ENCODE measurements at regions not wholly inside any gene's neighbourhood (a gene's known extent, or its start where the extent isn't known, plus 50 kb on each side); places are given as distances from the start of the nearest gene placed in this dataset.

- Mint-ChIP-seq H3K9me3 (no peaks in the 10 kb centered on the region), H3K4me3 (no peak overlapping the region)
- DNase-seq = no peak
Measured at GRCh38 chr10:130834573-130834972, 476.9 kb downstream of the TCERG1L start.

DNA sequence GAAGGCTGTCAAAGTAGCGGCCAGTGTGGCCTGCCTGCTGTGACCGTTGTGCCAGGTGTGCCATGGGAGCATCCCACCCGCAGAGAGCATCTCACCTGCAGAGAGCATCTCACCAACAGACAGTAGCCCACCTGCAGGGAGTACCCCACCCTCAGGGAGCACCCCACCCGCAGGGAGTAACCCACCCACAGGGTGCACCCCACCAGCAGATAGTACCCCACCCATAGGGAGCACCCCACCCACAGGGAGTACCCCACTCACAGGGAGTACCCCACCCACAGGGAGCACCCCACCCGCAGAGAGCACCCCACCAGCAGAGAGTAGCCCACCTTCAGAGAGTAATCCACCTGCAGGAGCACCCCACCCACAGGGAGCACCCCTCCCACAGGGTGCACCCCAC lies 476.5 kb downstream of the TCERG1L start:
- H3K36me3 Mint-ChIP-seq = no peaks in the 10 kb centered on the region
- no peak for DNase-seq
- no peak overlapping the region for H3K4me3 Mint-ChIP-seq
- no peak overlapping the region for H3K27ac Mint-ChIP-seq
- no peaks in the 10 kb centered on the region for H3K4me1 Mint-ChIP-seq
- H3K27me3 Mint-ChIP-seq = no peaks in the 10 kb centered on the region
- H3K9me3 Mint-ChIP-seq = no peaks in the 10 kb centered on the region

More at GRCh38 chr10:130834573-130834972, 476.9 kb downstream of the TCERG1L start:
- Mint-ChIP-seq H3K27ac (no peak overlapping the region), H3K36me3 (no peaks in the 10 kb centered on the region), H3K4me1 (no peaks in the 10 kb centered on the region), H3K27me3 (no peaks in the 10 kb centered on the region)

- no peaks in the 10 kb centered on the region for H3K27me3 Mint-ChIP-seq
- no peak overlapping the region for H3K27ac Mint-ChIP-seq
Measured at GRCh38 chr10:130836344-130836743, 475.2 kb downstream of the TCERG1L start.

GRCh38 chr10:130843051-130843653 lies 468.4 kb downstream of the TCERG1L start:
- peaks cover 4% of the 10 kb centered on the region for H3K27me3 Mint-ChIP-seq
- H3K4me3 Mint-ChIP-seq = no peak overlapping the region
- H3K9me3 Mint-ChIP-seq = no peaks in the 10 kb centered on the region
- no peaks in the 10 kb centered on the region for H3K4me1 Mint-ChIP-seq
- DNase-seq = no peak
- H3K36me3 Mint-ChIP-seq = no peaks in the 10 kb centered on the region
- H3K27ac Mint-ChIP-seq = no peak overlapping the region

More at GRCh38 chr10:130836344-130836743, 475.2 kb downstream of the TCERG1L start:
- no peaks in the 10 kb centered on the region for H3K36me3 Mint-ChIP-seq
- no peaks in the 10 kb centered on the region for H3K9me3 Mint-ChIP-seq
- DNase-seq = no peak
- H3K4me3 Mint-ChIP-seq = no peak overlapping the region
- no peaks in the 10 kb centered on the region for H3K4me1 Mint-ChIP-seq

GRCh38 chr10:130844310-130844709 lies 467.2 kb downstream of the TCERG1L start:
- Mint-ChIP-seq H3K27me3 (peaks cover 4% of the 10 kb centered on the region), H3K27ac (no peak overlapping the region), H3K4me1 (no peaks in the 10 kb centered on the region)

DNA sequence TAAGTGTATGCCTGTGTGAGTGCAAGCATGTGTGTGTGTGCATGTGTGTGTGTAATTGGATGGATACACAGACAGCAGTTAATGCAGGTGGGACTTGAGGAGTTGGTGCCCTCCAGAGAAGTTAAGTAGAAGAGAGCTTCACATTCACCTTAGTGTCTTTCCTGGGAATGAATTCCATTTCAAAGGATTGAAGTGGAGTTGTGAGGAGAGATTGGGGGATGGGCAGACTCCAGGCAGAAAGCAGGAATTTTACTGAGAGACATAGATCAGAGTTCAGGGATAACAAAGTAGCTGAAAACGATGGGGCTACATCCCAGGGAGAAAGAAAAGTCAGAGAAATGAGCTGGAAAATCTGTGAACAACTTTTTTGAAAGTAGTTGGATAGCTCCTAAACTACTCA lies 464.4 kb downstream of the TCERG1L start:
- no peaks in the 10 kb centered on the region for H3K4me1 Mint-ChIP-seq
- no peak for DNase-seq
- H3K27me3 Mint-ChIP-seq = peaks cover 4% of the 10 kb centered on the region
- H3K4me3 Mint-ChIP-seq = no peak overlapping the region
- peaks cover 2% of the 10 kb centered on the region for H3K9me3 Mint-ChIP-seq
- no peaks in the 10 kb centered on the region for H3K36me3 Mint-ChIP-seq
- H3K27ac Mint-ChIP-seq = no peak overlapping the region

More at GRCh38 chr10:130844310-130844709, 467.2 kb downstream of the TCERG1L start:
- Mint-ChIP-seq H3K9me3 (no peaks in the 10 kb centered on the region), H3K36me3 (no peaks in the 10 kb centered on the region), H3K4me3 (no peak overlapping the region)
- DNase-seq = no peak

DNA sequence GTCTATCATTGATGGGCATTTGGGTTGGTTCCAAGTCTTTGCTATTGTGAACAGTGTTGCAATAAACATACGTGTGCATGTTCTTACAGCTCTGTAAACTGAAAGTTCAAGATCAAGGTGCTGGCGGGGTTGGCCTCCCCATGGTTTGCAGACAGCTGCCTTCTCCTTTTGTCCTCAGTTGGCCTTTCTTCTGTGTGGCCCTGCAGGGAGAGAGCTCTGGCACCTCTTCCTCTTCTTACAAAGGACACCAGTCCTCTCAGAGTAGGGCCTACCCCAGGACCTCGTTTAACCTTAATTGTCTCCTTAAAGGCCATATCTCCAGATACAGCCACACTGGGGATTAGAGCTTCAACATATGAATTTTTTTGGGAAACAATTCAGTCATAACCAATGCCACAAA lies 462.7 kb downstream of the TCERG1L start:
- no peak overlapping the region for H3K27ac Mint-ChIP-seq
- DNase-seq = no peak
- no peaks in the 10 kb centered on the region for H3K36me3 Mint-ChIP-seq
- H3K4me1 Mint-ChIP-seq = no peaks in the 10 kb centered on the region
- H3K27me3 Mint-ChIP-seq = peaks cover 4% of the 10 kb centered on the region
- H3K4me3 Mint-ChIP-seq = no peak overlapping the region
- H3K9me3 Mint-ChIP-seq = peaks cover 8% of the 10 kb centered on the region

- no peaks in the 10 kb centered on the region for H3K4me1 Mint-ChIP-seq
- H3K36me3 Mint-ChIP-seq = no peaks in the 10 kb centered on the region
Measured at GRCh38 chr10:130854151-130854550, 457.4 kb downstream of the TCERG1L start.

DNA sequence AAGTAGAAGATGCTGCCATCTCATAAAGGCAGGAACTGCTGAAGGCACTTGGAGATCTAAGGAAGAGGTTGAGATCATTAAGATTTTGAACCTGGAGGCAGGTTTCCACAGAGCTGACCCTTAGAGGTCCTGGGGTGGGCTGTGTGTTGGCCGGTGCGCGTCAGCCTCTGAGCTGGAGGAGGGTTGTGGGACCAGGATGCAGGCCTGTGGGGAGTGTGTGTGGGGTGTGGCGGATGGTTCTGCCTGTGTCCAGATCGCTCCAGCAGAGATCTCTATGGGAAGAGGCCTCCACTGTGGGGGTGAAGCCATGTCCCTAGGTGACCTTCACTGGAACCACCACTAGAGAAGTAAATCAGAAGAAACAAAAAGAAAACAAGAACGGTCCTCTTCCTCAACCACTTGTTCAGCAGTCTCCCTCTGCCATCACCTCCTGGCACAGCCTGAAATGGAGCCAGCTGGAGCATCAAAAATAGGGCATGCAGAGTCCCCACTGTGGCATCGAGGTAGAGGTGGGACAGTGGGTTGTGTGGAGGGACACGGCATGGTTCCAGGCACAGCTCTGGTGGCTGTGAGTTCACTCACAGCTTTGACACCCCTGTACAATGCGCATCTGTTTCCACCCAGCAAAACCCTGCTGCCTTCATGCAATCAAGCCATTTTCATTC lies 453.8 kb downstream of the TCERG1L start:
- DNase-seq = no peak
- peaks cover 13% of the 10 kb centered on the region for H3K9me3 Mint-ChIP-seq
- H3K27me3 Mint-ChIP-seq = no peaks in the 10 kb centered on the region
- H3K4me1 Mint-ChIP-seq = no peaks in the 10 kb centered on the region
- no peaks in the 10 kb centered on the region for H3K36me3 Mint-ChIP-seq
- no peak overlapping the region for H3K27ac Mint-ChIP-seq
- H3K4me3 Mint-ChIP-seq = no peak overlapping the region

More at GRCh38 chr10:130854151-130854550, 457.4 kb downstream of the TCERG1L start:
- no peaks in the 10 kb centered on the region for H3K27me3 Mint-ChIP-seq
- no peak overlapping the region for H3K27ac Mint-ChIP-seq
- H3K9me3 Mint-ChIP-seq = peaks cover 16% of the 10 kb centered on the region
- H3K4me3 Mint-ChIP-seq = no peak overlapping the region
- no peak for DNase-seq

DNA sequence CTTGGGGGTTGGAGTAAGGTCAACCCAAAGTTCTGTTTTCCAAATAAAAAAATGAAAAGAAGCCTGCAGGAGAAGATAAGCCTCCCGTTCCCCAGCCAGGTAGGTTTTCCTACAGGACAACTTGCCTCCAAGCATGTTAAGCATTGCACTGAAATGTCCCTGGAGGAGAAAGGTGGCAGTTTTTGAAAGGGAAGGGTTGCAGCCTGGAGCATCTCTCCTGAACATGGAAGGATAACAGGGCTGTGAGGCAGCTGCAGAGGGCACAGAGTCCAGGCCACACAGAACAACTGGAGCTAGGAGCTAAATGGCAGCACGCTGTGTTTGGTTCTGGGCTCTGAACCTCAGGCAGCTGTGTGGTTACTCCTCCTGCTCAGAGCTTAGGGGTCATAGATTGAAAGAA lies 452.9 kb downstream of the TCERG1L start:
- DNase-seq = no peak
- H3K27ac Mint-ChIP-seq = no peak overlapping the region
- H3K4me3 Mint-ChIP-seq = no peak overlapping the region
- peaks cover 8% of the 10 kb centered on the region for H3K9me3 Mint-ChIP-seq
- no peaks in the 10 kb centered on the region for H3K27me3 Mint-ChIP-seq
- H3K4me1 Mint-ChIP-seq = no peaks in the 10 kb centered on the region
- no peaks in the 10 kb centered on the region for H3K36me3 Mint-ChIP-seq

- peaks cover 4% of the 10 kb centered on the region for H3K9me3 Mint-ChIP-seq
Measured at GRCh38 chr10:130859427-130859826, 452.1 kb downstream of the TCERG1L start.

GRCh38 chr10:130862122-130862521 lies 449.4 kb downstream of the TCERG1L start:
- Mint-ChIP-seq H3K36me3 (no peaks in the 10 kb centered on the region), H3K4me3 (no peak overlapping the region), H3K27ac (no peak overlapping the region), H3K9me3 (no peaks in the 10 kb centered on the region), H3K27me3 (no peaks in the 10 kb centered on the region), H3K4me1 (no peaks in the 10 kb centered on the region)
- no peak for DNase-seq

More at GRCh38 chr10:130859427-130859826, 452.1 kb downstream of the TCERG1L start:
- H3K27me3 Mint-ChIP-seq = no peaks in the 10 kb centered on the region
- H3K4me1 Mint-ChIP-seq = no peaks in the 10 kb centered on the region
- H3K27ac Mint-ChIP-seq = no peak overlapping the region
- DNase-seq = no peak
- no peaks in the 10 kb centered on the region for H3K36me3 Mint-ChIP-seq
- no peak overlapping the region for H3K4me3 Mint-ChIP-seq

DNA sequence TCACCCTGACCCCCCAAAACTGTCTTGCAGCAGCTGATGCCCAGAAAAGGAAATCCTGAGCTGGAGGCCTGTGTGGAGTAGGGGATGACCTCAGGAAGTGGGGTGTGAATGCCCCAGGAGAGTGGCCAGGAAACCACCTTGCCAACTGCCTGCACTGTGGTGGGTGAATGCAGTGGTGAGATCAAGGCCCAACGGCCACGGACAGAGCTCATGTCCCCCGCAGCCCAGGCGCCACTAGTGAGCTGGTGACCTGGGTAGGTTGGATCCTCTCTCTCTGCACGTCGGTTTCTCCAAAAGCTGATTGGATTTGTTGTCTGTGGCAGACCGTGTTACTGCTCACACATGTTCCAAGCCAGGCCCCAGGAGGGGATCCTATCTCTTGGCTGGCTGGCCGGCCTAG lies 448.9 kb downstream of the TCERG1L start:
- DNase-seq = no peak
- Mint-ChIP-seq H3K4me3 (no peak overlapping the region), H3K27me3 (no peaks in the 10 kb centered on the region), H3K36me3 (no peaks in the 10 kb centered on the region), H3K4me1 (no peaks in the 10 kb centered on the region), H3K27ac (no peak overlapping the region), H3K9me3 (no peaks in the 10 kb centered on the region)

GRCh38 chr10:130863044-130863443 lies 448.5 kb downstream of the TCERG1L start:
- Mint-ChIP-seq H3K9me3 (no peaks in the 10 kb centered on the region), H3K4me1 (no peaks in the 10 kb centered on the region), H3K27me3 (no peaks in the 10 kb centered on the region), H3K36me3 (no peaks in the 10 kb centered on the region), H3K4me3 (no peak overlapping the region), H3K27ac (no peak overlapping the region)
- no peak for DNase-seq

DNA sequence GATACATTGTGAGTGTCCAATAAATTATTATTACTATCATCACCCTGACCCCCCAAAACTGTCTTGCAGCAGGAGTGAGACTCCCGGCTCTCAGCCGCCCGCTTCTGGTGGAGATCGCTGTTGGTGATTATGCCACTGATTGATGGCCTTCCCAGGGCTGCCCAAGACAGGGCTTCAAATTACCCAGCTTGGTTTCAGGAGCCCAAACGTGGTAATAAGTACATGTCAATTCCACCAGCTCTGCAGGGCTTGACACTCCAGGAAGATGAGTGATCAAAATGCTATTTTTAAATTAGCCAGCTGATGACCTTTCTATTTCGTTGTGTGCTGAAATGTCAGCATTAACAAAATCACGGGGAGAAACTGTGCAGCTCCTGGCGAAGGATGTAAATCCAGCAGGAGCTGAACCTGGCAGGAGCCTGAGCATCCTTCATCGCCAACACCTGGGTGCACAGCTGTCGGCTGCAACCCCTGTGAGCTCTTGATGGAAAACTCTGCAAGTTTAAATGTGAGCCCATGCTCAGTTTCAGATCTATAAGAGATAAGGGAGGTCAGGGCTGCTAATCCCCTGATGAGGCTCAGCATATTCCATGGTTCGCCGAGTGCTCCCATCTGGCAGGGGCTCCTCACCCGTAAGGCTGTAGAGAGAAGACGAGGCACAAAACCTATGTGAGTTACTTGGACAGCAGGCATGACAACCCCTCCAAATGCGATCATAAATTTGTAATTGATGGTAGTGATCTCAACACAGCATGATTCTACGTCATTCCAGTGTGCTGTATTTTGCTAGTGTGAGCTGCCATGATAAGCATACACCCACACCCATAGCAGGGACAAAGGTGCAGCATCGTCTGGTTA lies 446.3 kb downstream of the TCERG1L start:
- Mint-ChIP-seq H3K36me3 (no peaks in the 10 kb centered on the region), H3K4me3 (no peak overlapping the region), H3K4me1 (no peaks in the 10 kb centered on the region), H3K27me3 (peaks cover 5% of the 10 kb centered on the region), H3K9me3 (no peaks in the 10 kb centered on the region), H3K27ac (no peak overlapping the region)
- DNase-seq = no peak

Data from activated naive CD8-positive, alpha-beta T cell treated with anti-CD3 and anti-CD28 coated beads for 36 hours (primary cell).